ENCODE measurements at regions not wholly inside any gene's neighbourhood (a gene's known extent, or its start where the extent isn't known, plus 50 kb on each side); places are given as distances from the start of the nearest gene placed in this dataset.
"Not testable (repeated sequence)": the region's sequence is repeated elsewhere in the genome, so short reads cannot be mapped to it uniquely, and the experiment has no call there.

DNA sequence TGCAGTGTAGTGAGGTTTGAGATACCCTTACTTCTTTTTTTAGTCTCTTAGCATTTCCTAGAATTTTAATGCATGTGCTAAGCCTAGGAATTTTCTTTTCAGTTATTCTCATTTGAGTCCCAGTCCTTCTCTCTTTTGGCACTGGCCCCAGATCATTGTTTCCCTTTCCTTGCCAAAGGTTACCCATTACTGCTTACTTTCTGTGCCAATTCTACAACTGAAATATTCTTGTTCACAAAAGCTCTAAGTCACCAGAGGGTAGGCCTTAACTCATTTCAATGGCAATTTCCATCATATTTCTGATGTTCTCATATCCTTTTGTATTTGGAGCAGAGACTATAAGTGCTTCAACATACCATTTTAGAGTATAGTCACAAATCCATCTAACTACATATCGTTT, 199.6 kb upstream of the CBLB start:
- peaks cover 5% of the 10 kb centered on the region for H3K9me3 Mint-ChIP-seq (ENCODE audit: unreplicated experiment)
- H3K4me3 Mint-ChIP-seq (ENCODE audit: unreplicated experiment): no peak overlapping the region
- H3K27me3 Mint-ChIP-seq (ENCODE audit: unreplicated experiment): peaks cover 1% of the 10 kb centered on the region
- H3K4me1 Mint-ChIP-seq (ENCODE audit: low read depth, unreplicated experiment): no peaks in the 10 kb centered on the region
- peaks cover 16% of the 10 kb centered on the region for H3K36me3 Mint-ChIP-seq (ENCODE audit: unreplicated experiment)
- no peak for DNase-seq
- no peak overlapping the region for H3K27ac Mint-ChIP-seq (ENCODE audit: unreplicated experiment)
- TF ChIP-seq, protein P1, sequence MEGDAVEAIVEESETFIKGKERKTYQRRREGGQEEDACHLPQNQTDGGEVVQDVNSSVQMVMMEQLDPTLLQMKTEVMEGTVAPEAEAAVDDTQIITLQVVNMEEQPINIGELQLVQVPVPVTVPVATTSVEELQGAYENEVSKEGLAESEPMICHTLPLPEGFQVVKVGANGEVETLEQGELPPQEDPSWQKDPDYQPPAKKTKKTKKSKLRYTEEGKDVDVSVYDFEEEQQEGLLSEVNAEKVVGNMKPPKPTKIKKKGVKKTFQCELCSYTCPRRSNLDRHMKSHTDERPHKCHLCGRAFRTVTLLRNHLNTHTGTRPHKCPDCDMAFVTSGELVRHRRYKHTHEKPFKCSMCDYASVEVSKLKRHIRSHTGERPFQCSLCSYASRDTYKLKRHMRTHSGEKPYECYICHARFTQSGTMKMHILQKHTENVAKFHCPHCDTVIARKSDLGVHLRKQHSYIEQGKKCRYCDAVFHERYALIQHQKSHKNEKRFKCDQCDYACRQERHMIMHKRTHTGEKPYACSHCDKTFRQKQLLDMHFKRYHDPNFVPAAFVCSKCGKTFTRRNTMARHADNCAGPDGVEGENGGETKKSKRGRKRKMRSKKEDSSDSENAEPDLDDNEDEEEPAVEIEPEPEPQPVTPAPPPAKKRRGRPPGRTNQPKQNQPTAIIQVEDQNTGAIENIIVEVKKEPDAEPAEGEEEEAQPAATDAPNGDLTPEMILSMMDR (IDR thresholded peaks at IDR 0.05; ENCODE audit: partially characterized antibody, unreplicated experiment): no peak

DNA sequence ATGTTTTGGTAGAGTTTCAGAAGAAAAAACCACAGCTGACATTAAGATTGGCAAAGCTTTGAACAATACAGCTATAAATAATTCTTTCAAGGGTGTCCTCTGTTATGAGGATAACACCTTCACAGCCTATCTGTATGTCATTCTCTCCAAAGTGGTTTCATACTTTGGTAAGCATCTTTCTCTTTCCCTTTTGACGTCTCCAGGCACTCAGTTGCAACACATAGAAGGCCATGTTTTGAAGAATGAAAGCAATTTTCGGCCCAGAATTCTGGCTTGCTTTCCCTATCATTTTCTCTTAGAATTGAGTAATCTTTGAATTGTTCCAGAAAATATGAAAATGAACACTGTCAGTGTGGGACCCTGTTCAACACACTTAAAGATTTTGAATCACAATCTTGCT, 200.0 kb upstream of the CBLB start:
- Mint-ChIP-seq H3K27me3 (ENCODE audit: unreplicated experiment) (peaks cover 1% of the 10 kb centered on the region), H3K36me3 (ENCODE audit: unreplicated experiment) (peaks cover 14% of the 10 kb centered on the region), H3K27ac (ENCODE audit: unreplicated experiment) (no peak overlapping the region), H3K4me1 (ENCODE audit: low read depth, unreplicated experiment) (no peaks in the 10 kb centered on the region), H3K9me3 (ENCODE audit: unreplicated experiment) (peaks cover 5% of the 10 kb centered on the region), H3K4me3 (ENCODE audit: unreplicated experiment) (no peak overlapping the region)
- no peak for DNase-seq
- TF ChIP-seq, protein P1 (IDR thresholded peaks at IDR 0.05; ENCODE audit: partially characterized antibody, unreplicated experiment): no peak

DNA sequence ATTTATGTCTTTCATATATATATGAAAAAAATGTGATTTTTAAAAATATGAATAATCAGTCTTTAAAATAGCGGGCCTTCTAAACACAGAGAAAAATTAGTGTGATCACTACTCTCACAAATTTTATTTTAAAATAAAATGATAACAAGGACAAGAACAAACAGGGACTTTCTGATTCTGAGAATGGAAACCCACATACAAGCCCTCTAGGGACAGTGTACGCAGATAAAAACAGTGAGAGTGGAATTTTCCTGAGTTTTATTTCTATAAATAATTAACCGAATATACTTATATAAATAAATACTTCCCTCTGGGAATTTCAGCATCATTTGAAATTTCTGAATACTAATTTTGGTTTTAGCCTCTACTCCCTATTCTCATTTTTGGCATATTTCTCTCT, 201.4 kb upstream of the CBLB start:
- Mint-ChIP-seq H3K4me1 (ENCODE audit: low read depth, unreplicated experiment) (no peaks in the 10 kb centered on the region), H3K4me3 (ENCODE audit: unreplicated experiment) (no peak overlapping the region), H3K36me3 (ENCODE audit: unreplicated experiment) (peaks cover 4% of the 10 kb centered on the region), H3K9me3 (ENCODE audit: unreplicated experiment) (peaks cover 4% of the 10 kb centered on the region), H3K27ac (ENCODE audit: unreplicated experiment) (no peak overlapping the region), H3K27me3 (ENCODE audit: unreplicated experiment) (peaks cover 1% of the 10 kb centered on the region)
- TF ChIP-seq, protein P1 (IDR thresholded peaks at IDR 0.05; ENCODE audit: partially characterized antibody, unreplicated experiment): no peak
- DNase-seq: no peak

DNA sequence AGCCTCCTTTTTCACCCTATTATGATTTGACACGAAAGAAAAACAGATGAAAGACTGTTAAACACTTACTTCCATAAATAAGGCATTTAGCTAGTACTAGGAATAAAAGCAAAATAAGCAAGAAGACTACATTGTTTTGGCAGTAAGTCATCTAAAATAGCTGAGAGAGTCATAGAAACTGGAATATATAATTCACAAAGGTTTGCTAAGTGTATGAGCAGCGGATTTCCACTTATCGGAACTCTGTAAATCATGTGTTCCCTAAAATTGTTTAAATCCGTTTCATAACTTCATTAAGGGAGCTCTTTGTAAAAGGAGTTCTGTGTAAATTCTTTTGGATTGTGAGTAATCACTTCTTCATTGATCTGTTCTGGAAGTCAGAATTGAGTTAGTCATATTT, 202.5 kb upstream of the CBLB start:
- peaks cover 6% of the 10 kb centered on the region for H3K9me3 Mint-ChIP-seq (ENCODE audit: unreplicated experiment)
- TF ChIP-seq, protein P1 (IDR thresholded peaks at IDR 0.05; ENCODE audit: partially characterized antibody, unreplicated experiment): no peak
- no peak for DNase-seq
- no peaks in the 10 kb centered on the region for H3K4me1 Mint-ChIP-seq (ENCODE audit: low read depth, unreplicated experiment)
- peaks cover 9% of the 10 kb centered on the region for H3K36me3 Mint-ChIP-seq (ENCODE audit: unreplicated experiment)
- no peak overlapping the region for H3K4me3 Mint-ChIP-seq (ENCODE audit: unreplicated experiment)
- H3K27ac Mint-ChIP-seq (ENCODE audit: unreplicated experiment): no peak overlapping the region
- no peaks in the 10 kb centered on the region for H3K27me3 Mint-ChIP-seq (ENCODE audit: unreplicated experiment)

DNA sequence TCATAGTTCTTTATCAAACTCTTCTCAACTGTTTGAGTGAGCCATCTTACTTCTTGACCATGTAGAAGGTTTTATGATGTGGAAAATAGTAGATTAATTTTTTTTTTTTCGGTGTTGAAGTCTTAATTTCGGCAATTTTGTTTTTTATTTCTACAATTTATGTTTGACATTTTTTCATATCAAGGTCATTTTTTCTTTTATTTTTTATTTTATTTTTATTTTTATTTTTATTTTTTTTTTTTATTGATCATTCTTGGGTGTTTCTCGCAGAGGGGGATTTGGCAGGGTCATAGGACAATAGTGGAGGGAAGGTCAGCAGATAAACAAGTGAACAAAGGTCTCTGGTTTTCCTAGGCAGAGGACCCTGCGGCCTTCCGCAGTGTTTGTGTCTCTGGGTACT, 203.8 kb upstream of the CBLB start:
- H3K36me3 Mint-ChIP-seq (ENCODE audit: unreplicated experiment); H3K4me3 Mint-ChIP-seq (ENCODE audit: unreplicated experiment); H3K9me3 Mint-ChIP-seq (ENCODE audit: unreplicated experiment); H3K27ac Mint-ChIP-seq (ENCODE audit: unreplicated experiment); DNase-seq; H3K27me3 Mint-ChIP-seq (ENCODE audit: unreplicated experiment); H3K4me1 Mint-ChIP-seq (ENCODE audit: low read depth, unreplicated experiment): not testable (repeated sequence)

DNA sequence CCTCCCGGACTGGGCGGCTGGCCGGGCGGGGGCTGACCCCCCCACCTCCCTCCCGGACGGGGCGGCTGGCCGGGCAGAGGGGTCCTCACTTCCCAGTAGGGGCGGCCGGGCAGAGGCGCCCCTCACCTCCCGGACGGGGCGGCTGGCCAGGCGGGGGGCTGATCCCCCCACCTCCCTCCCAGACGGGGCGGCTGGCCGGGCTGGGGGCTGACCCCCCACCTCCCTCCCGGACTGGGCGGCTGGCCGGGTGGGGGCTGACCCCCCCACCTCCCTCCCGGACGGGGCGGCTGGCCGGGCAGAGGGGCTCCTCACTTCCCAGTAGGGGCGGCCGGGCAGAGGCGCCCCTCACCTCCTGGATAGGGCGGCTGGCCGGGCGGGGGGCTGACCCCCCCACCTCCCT, 205.0 kb upstream of the CBLB start:
- not testable (repeated sequence) for H3K27me3 Mint-ChIP-seq (ENCODE audit: unreplicated experiment); H3K27ac Mint-ChIP-seq (ENCODE audit: unreplicated experiment); H3K9me3 Mint-ChIP-seq (ENCODE audit: unreplicated experiment); H3K4me3 Mint-ChIP-seq (ENCODE audit: unreplicated experiment); H3K36me3 Mint-ChIP-seq (ENCODE audit: unreplicated experiment); H3K4me1 Mint-ChIP-seq (ENCODE audit: low read depth, unreplicated experiment)
- peak; percentile 13 for DNase-seq

DNA sequence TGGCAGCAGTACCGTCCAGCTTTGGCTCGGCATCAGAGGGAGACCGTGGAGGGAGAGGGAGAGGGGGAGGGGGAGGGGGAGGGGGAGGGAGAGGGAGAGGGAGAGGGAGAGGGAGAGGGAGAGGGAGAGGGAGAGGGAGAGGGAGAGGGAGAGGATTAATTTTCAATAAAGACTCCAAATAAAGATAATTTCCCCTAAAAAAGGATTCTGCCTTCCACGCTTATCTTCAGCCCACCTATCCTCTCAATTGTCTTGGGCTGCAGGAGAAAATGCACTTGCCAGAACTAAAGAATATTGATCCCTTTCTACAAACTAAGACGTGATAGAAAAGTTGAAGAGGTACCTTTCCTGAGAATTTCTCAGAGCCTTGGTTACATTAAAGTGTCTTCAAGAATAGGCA, 206.9 kb upstream of the CBLB start:
- H3K27ac Mint-ChIP-seq (ENCODE audit: unreplicated experiment); H3K4me3 Mint-ChIP-seq (ENCODE audit: unreplicated experiment); H3K4me1 Mint-ChIP-seq (ENCODE audit: low read depth, unreplicated experiment); H3K27me3 Mint-ChIP-seq (ENCODE audit: unreplicated experiment); H3K36me3 Mint-ChIP-seq (ENCODE audit: unreplicated experiment); DNase-seq; H3K9me3 Mint-ChIP-seq (ENCODE audit: unreplicated experiment): not testable (repeated sequence)

Data from glutamatergic neuron (in vitro differentiated cells).